Stimulated activated CD4-positive, alpha-beta T cell treated with anti-CD3 and anti-CD28 coated beads, Interleukin-2, amount 100 ng/mL, for 24 hours (primary cell): ENCODE measurements at regions not wholly inside any gene's neighbourhood (a gene's known extent, or its start where the extent isn't known, plus 50 kb on each side); places are given as distances from the start of the nearest gene placed in this dataset.

Experiments
- DNase-seq, 2 donors: peaks; one replicate each; pipeline ENCODE4 v3.0.0-alpha.2; 2020

- DNase-seq, result no peak
Observed at GRCh38 chr16:82236415-82236814, 66.4 kb upstream of the MPHOSPH6 start.

GRCh38 chr16:82232806-82233205 is 62.8 kb upstream of the MPHOSPH6 start:
- DNase-seq, result no peak

GRCh38 chr16:82231008-82231787 is 61.2 kb upstream of the MPHOSPH6 start:
- no peak for DNase-seq

GRCh38 chr16:82229800-82230619 is 60.0 kb upstream of the MPHOSPH6 start:
- peak; percentile 77 for DNase-seq

- no peak for DNase-seq
Observed at GRCh38 chr16:82226327-82226726, 56.3 kb upstream of the MPHOSPH6 start.

- DNase-seq, result no peak
Observed at GRCh38 chr16:82224821-82225220, 54.8 kb upstream of the MPHOSPH6 start.

GRCh38 chr16:82220541-82220940 is 50.5 kb upstream of the MPHOSPH6 start:
- no peak for DNase-seq
